ENCODE measurements at regions not wholly inside any gene's neighbourhood (a gene's known extent, or its start where the extent isn't known, plus 50 kb on each side); places are given as distances from the start of the nearest gene placed in this dataset.

DNA sequence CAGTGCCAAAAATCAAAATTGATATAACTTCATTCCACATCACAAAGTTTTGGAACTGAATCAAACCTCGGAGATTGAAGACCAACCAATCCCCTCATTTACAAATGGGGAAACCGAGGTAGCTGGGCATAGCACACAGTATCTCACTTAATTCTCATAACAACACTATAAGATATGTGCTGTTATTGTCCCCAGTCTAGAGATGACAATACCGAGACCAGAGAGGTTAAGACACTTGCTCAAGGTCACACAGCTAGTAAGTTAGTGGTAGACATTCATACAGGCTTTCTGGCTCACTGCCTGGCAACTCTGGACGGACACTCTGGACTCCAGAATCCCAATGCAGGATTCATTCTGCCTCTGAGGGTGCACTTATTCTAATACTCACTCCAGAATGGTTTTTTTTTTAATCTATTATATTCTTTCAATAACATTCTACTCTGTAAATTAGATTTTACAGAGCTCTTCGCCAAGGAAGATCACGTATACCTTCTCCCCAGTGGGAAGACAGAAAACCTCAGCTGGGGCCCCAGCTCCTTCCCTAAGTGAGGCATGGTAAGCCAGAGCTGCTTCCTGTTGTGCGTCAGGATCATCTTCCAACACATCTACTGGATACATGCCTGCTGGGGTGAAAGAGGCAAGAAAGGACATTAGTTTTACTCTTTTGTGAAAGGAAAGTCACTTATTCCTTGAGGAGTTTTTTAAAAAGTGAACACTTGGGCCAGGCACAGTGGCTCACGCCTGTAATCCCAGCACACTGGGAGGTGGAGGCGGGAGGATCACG is 128.4 kb upstream of the IGF1R start:
- no peak for DNase-seq

DNA sequence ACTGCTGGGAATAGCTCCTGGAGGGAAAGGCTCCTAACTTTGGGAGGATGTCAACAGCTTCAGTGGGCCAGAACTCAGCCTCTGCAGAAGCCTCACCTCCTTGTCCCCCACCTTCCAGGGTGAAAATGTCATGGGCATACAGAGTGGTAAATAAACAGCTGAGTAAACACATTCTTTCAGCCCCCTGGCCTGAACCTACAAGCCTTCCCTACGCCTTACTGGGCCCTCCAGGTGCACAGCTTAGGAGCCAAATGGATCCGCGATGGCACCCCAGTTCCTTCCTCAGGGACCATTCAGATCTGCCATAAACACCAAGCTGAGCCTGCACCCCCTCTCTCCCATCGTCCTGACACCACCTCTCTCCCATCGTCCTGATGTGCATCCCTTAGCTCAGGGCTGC is 126.2 kb upstream of the IGF1R start:
- DNase-seq: no peak

DNA sequence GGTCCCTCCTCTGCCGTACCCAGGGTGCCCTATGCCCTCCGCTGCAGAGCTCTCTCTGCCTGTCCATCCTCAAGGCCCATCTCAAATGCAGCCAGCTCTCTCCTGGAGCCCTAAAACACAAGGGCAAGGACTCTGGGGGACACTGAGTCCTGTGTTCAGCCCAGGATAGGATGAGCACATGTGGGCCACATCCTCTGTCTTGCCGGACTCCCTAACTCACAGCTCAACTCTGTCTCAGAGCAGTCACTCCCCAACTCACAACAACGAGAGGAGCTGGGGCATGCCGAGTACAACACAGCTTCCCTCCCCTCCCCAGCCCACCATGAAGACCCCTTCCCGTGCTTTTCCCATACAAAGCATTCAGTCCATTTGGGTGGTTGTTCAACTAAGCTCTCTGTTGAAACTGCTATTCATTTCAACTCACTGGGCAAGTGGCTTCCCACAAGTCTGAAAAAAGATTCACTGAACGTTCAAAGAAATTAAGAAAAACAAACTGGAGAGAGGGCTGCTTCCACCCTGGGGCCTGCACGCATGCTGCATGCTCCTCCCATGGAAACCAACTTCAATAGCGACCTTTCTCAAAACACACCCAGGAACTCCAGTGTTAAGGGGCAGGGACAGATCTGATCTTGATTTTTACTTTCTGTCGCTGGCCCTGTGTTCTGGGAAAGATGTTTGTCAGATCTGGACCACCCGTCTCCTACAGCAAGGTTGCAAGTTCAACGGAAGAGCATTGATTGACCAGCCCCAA is 124.3 kb upstream of the IGF1R start:
- DNase-seq: no peak

DNA sequence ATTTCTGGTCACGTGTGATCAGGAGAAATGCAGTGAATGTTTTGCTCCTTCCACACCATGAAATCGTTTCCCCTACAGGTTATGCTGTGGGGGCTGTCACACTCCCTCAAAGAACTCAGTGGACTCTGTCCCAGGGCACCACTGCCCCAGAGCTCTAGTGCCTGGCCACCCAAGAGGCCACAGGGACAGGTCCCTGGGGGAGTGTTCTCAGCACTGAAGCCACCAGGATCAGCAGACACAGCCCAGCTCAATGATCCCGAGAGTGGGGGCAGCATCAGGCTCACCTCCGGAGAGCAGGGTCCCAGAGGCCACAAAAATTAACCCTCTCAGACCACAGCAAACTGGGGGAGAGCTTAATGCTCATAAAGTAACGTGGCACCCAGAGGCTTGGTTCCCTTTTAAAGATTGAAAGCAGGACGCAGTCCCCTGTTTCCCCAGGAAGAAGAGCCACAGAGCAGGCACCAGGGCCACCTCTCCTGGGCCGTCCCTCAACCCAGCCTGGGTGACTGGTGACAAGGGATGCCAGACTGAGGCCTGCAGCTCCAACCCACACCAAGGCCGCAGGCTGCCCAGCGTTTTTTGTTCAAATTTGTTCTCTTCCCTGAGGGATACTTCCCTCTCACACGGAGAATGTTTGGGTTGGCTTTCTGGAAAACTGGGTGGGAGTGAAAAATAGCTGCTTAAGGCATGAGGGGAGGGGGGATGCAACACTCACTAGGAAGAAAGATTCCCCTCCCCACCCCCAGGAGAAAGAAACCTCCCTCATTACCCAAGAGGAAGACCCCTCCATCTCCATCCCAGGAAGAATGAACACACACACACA is 123.3 kb upstream of the IGF1R start:
- no peak for DNase-seq

DNA sequence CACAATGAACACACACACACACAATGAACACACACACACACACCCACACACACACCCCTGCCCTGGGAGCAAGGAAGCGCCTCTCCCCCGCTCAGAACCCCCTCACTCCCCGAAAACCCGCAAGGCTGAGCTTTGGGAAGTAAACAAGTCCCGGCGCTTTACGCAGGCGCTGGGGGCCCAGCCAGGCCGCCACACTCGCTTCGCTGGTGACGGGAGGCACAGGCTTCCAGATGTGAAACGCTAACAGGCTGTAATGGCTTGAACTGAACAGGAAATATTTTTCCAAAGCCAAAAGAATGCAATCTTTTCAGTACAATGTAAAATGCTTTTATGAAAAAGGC is 122.7 kb upstream of the IGF1R start:
- no peak for DNase-seq

DNA sequence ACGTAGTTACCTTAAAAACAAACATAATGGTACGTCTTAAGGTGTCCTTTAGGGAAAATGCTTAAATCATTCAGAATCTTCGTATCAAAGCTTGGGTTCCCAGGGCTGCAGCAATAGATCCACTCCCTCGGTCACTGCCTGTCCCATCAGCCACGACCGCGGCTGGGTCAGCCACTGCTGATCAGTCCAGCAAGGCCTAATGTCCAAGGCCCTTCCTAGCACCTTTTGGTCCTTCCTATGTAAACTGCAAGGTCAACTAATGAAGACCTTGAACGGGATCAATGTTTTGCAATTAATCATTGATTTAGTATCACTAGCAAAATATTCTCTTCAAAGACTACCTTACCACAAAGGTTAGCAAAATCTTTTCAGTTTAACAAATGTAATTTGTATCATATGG is 122.2 kb upstream of the IGF1R start:
- DNase-seq: no peak

DNA sequence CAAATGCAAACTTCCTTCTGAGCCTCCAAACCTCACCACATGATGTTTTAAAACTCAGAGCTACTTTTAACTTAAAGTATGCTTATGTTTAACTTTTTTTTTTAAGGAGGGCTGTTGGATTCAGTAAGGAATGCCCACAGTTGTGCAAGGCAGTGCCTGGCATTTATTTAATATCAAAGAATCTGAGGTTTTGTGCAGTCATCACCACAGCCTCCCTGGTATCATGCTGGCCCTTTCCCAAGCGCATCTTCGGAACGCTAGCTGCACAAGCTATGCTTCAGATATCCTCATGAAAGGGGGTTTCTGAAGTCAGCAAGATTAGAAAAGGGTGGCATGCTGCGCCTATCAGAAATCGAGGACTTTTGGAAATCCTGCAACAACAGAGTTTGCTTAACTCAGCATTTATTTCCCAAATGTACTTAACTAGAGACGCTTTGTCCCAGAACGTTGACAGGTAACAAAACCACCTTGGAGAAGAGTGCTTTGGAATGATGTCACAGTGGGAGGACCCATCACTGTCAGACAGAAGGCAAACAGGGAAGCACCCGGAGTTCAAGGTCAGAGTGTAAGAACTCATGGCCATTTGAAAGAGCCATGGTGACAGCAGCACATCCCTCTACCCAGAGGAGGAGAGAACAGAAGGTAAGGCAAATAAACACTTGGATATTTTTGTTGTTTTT is 120.2 kb upstream of the IGF1R start:
- no peak for DNase-seq

DNA sequence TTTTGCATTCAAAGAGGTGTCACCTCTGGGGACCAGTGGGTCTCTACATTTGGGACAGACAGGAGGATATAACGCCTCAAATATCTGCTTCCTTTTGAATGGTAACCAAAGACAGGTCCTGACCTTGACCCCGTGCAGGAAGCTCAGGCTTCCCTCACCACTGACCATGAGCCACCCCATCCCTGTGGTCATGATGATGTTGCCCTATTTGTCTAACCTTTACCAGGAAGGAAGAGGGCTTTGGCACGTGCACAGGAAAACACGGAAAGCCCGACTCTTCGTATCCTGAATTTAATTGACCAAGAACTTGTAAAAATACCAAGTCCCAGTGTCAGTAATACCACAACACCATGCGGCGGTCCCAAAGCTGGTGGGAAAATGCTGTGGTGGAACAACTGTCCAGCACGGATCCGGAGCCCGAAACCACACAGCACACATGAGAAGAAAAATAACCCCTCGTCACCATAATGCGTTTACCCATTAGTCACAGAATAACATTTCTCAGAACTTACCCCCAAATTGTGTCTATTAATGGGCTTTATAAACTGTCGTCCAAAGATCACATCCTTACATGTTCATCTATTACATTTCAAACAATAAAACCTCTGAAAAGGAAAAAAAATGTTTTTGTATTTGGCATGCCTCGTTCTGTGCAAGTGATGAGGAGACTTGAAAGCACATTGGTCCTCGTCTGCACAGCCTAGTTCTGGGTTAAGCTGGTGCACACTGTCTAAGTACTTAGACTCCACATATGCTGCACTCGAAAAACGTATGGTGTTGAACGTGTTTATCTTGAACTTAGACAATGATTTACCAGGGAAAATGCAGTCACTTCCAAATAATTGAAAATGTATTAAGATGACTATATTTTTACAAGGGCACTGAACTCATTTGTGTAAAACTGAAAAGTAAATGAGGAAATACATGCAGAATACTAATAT is 118.9 kb upstream of the IGF1R start:
- DNase-seq: no peak

DNA sequence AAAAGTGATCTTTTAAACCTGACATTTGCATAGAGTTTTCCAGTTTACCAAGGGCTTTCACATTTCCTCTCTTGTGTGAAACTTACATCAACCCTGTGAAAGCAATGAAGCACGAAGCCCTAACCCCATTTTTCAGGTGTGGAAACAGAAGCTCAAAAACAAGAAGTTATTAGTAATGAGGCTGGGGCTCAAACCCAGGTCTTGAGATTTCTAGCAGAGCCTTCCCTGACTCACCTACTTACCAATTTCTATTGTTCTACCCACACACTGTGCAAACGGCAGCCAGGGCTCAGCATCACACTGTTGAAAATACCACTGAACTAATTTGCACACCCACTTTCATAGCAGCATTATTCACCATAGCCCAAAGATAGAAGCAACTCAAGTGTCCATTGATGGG is 117.8 kb upstream of the IGF1R start:
- DNase-seq: no peak

DNA sequence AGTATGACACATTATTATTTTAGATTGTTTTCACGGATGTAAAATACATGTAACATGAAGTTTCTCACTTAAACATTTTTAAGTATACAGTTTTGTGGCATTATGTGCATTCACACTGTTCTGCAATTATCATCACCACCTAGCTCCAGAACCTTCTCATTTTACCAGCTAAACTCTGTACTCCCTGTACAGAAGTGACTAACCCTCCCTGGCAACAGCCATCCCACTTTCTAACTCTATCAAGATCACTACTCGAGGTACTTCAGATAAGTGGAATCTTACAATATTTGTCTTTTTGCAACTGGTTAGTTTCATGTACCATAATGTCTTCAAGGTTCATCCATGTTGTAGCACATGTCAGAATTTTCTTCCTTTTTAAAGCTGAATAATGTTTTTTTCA is 116.3 kb upstream of the IGF1R start:
- DNase-seq: no peak

DNA sequence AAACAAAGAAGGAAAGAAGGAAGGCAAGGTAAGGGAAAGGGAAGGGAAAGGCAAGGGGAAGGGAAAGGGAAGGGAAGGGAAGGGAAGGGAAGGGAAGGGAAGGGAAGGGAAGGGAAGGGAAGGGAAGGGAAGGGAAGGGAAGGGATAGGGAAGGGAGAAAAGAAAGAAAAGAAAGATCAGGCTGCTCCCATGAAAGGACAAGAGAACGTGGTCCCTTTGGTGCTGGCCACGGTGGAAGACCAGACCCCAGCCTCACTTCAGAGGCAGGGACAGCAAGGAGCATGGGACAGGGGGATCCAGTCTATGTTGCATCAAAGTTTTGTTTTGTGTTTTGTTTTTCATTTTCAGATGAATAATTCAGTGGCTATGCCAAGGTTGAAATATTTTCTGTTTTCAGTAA is 111.4 kb upstream of the IGF1R start:
- no peak for DNase-seq

DNA sequence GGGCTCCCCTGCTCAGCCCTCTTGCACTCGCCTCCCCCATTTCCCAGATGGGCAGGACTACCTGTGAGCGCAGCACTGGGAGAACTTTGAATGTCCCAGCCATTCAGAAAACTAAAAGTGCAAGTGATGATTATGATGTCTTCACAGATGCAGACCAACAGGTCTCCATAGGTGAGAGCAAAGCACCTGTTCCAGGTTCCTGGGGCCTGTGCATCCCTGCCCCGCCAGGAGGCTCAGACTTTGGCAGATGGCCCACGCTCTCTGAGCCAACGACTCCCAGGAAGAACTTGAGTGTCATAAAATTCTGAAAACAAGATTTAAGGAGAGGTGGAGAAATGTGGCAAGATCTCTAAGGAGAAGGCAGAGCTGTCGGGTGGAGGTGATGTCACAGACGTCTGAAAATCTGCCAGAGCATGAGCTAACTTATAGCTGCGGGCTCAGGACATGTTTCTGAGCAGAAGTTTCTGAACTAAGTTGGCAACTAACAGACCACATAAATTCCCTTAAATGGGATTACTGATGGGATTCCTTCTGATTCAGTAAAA is 110.8 kb upstream of the IGF1R start:
- DNase-seq: no peak

DNA sequence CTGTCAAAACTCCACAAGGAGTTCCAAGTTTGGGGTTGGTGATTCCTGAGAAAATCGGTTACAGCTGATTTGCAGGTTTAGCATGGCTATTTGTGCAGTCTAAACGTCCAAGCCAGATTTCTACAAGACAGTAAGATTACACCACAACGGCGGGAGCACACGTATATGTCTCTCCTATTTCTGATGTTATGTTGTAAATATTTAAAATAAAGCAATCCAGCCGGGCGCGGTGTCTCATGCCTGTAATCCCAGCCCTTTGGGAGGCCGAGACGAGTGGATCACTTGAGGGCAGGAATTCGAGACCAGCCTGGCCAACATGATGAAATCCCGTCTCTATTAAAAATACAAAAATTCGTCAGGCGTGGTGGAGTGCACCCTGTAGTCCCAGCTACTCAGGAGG is 106.8 kb upstream of the IGF1R start:
- DNase-seq: no peak

DNA sequence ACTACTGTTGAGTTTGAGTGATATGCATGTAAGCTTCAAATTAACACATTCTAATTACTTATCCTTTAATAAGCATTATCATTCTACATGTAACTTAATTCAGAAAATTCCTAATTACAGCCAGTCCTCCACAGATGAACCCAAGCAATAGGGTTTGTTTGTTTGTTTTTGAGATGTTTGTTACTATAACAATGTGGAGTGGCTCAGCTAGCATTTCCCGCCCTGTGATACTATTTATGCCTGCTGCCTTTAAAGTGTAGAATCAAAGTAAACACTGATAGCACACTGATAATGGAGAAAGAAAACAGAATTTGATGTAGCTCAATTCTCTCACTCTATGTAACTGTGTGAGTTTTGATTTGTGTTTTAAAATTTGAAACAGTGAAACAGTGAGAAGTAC is 105.1 kb upstream of the IGF1R start:
- no peak for DNase-seq

DNA sequence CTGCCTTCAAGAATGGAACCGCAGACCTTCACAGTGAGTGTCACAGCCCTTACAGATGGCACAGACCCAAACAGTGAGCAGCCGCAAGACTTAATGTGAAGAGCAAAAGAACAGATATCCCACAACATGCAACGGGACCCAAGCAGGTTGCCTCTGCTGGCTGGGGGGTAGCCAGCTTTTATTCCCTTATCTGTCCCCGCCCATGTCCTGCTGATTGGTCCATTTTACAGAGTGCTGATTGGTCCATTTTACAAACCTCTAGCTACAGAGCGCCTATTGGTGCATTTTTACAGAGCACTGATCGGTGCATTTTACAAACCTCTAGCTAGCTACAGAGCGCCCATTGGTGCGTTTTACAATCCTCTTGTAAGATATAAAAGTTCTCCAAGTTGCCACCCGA is 102.0 kb upstream of the IGF1R start:
- no peak for DNase-seq

DNA sequence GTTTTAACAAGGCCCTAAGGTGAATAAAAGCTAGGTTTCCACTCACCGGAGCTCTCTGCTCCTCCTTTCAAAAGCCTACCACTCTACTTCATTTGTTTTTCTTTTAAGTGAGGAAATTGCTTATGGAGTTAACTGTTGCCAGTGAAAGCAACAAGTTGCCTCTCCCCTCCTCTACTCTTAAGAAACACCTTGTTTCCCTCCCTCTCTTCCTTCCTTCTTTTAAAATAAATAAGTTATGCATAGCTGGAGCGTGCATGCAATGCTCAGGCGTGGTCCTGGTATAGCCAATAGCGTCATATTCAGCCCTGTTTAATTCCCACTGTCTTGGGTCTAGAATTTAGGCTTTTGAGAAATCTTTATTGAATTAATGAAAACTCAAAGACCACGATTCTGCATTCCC is 101.1 kb upstream of the IGF1R start:
- DNase-seq: no peak

DNA sequence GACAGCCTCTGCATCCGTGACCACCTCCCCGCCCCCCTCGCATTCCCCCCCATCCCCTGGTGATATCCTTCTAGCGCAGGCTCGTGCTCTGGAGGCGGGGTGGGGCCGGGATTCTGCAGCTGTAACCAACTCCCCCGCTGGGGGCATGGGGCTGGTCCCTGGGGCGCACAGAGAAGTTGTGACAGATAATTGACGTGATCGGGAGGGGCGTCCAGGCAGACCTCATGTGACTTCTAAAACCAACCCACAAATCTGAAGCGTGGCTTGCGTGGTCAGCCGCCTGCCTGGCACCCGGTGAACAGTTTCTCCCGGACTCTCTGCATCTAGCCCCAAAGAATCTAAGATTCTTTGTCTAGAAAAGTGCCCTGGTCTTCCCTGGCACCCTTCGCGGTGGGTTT is 100.6 kb upstream of the IGF1R start:
- peak in 15 of 56 donors; percentile 11 to 63 (median 36) for DNase-seq

DNA sequence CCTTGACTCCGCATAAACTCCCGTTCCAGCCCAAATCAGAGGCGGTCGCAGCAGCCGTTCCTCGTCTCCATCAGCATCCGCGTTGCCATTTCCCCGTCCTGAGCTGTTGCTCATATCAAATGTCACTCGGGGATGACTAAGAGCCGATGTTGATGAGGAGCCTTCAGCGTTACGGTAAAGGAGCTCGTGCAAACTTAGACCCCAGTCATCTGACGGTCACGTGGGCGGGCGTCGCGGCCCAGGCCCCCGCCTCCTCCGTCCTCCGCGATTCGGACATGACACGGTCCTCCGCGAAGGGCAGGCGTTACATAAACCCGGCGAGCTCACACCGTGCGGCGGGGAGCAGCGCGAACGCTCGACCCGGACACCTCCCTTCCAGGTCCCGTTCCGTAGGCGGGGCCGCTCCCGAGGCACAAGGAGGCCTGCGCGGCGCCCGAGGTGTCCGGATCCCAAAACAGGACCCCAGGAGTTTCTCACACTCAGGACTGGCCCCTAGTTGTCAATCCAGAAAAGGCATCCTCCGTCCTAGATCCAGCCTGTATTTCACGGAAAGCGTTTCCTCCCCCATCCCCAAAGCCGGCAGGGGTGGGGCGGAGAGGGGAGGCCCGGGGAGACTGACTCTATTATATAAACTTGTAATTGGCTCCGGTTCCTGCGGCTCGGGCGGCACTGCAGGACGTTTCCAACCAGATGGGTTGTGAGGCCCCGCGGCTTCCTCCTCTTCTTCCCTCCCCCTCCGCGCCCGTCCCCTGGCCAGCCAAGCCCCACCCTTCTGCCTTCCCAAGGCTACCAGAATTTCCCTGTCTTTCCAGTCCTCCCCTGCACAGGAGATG is 100.0 kb upstream of the IGF1R start:
- peak in 45 of 56 donors; percentile 5 to 79 (median 40) for DNase-seq

DNA sequence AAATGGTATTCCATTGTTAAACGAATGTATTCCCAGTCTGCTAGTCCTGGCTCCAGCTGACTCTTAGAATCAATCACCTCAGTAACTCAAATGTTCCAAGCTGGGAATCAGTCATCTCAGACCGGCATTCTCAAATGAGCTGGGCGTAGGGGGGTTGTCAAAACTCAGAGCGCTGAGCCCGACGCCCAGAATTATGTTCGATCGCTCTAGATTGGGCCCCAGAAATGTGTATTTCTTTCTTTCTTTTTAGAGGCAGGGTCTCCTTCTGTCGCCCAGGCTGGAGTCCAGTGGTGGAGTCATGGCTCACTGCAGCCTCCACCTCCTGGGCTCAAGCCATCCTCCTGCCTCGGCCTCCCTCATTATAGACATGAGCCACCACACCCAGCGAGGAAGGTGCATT is 99.3 kb upstream of the IGF1R start:
- no peak for DNase-seq

All from amygdala (tissue), 56 donors.